ENCODE measurements at regions not wholly inside any gene's neighbourhood (a gene's known extent, or its start where the extent isn't known, plus 50 kb on each side); places are given as distances from the start of the nearest gene placed in this dataset.

DNA sequence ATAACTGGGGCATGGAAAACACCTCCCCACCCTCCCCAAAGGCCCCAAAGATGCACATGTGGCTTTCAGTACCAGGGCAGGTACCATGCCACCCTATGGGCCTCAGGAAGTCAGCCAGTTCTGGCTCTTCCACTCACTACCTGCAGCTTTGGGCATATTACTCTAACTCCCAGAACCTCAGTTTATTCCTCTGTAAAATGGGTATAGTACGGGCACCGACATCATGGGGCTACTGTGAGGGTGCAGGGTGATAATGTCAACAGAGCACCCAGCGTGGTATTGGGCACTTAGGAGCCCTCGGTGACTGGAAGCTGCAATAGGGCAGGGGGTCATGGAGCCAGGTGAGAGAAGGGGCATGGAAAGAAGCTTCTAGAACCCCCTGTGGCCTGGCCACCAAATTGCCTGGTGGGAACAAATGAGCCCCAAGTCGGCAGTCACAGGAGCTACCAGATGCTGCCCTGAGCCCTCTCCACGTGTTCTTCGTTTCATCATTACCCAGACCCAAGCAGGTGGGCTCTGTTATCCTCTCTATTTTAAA lies 512.1 kb downstream of the SHQ1 start:
- H3K4me2 ChIP-seq: peak overlapping the region; percentile 65
- H3K9me3 ChIP-seq (ENCODE audit: low read depth): no peaks in the 10 kb centered on the region
- no peaks in the 10 kb centered on the region for H4K20me1 ChIP-seq (ENCODE audit: insufficient read depth, poor library complexity, severe bottlenecking)
- peaks cover 26% of the 10 kb centered on the region for H3K4me1 ChIP-seq (ENCODE audit: insufficient read depth)
- TF ChIP-seq EZH2 (IDR thresholded peaks at IDR 0.05; ENCODE audit: borderline replicate concordance) (no peak), EZH2phosphoT487 (IDR thresholded peaks at IDR 0.05; ENCODE audit: low read depth, severe bottlenecking, unreplicated experiment) (no peak)
- TF ChIP-seq, protein P1, sequence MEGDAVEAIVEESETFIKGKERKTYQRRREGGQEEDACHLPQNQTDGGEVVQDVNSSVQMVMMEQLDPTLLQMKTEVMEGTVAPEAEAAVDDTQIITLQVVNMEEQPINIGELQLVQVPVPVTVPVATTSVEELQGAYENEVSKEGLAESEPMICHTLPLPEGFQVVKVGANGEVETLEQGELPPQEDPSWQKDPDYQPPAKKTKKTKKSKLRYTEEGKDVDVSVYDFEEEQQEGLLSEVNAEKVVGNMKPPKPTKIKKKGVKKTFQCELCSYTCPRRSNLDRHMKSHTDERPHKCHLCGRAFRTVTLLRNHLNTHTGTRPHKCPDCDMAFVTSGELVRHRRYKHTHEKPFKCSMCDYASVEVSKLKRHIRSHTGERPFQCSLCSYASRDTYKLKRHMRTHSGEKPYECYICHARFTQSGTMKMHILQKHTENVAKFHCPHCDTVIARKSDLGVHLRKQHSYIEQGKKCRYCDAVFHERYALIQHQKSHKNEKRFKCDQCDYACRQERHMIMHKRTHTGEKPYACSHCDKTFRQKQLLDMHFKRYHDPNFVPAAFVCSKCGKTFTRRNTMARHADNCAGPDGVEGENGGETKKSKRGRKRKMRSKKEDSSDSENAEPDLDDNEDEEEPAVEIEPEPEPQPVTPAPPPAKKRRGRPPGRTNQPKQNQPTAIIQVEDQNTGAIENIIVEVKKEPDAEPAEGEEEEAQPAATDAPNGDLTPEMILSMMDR (IDR thresholded peaks at IDR 0.05; ENCODE audit: poor library complexity): no peak
- H3K27me3 ChIP-seq: no peaks in the 10 kb centered on the region
- 93% methylated on average over 7 of the region's 7 CpGs for WGBS (ENCODE audit: low lambda C conversion rate, missing lambda C conversion rate)
- H3K27ac ChIP-seq: no peak overlapping the region
- H3K9me2 ChIP-seq (replicated peaks; ENCODE audit: insufficient read depth): no peaks in the 10 kb centered on the region
- no peak for DNase-seq (ENCODE audit: low spot score)
- H3K36me3 ChIP-seq (replicated peaks; ENCODE audit: insufficient read depth, low read depth): no peaks in the 10 kb centered on the region
- no peaks in the 10 kb centered on the region for H3K79me2 ChIP-seq
- no peak overlapping the region for H3K4me3 ChIP-seq
- no peak overlapping the region for H2AFZ ChIP-seq

DNA sequence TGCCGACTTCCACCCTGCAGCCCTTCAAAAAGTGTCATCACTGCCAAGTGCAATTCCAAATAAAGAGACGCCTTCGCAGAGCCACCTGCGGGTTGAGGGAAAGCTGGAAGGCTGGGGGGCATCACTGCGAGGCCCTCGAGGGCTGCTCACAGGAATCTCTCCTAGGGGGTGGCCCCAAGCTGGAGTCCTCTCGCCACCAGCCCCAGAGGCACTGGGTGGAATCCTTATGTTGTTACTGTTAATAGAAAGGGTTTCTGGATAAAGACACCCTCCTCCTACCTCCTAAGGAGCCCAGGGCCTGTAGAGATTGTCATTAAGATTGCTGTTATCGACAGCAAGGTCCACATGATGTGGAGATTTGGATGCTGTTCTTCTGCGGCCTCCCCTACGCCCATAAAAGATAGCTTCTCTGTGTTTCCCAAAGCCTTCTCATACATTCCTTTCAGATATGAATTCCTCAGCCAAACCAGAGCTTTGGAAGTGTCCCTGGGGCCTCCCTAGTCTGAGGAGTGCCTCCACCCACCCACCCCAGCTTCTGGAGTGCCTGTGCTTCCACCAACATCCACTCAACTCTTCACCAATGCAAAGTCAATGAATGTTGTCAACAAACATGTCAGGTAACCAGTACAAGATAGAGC lies 512.7 kb downstream of the SHQ1 start:
- TF ChIP-seq EZH2 (IDR thresholded peaks at IDR 0.05; ENCODE audit: borderline replicate concordance) (no peak), EZH2phosphoT487 (IDR thresholded peaks at IDR 0.05; ENCODE audit: low read depth, severe bottlenecking, unreplicated experiment) (no peak)
- TF ChIP-seq, protein P1 (IDR thresholded peaks at IDR 0.05; ENCODE audit: poor library complexity): no peak
- Histone ChIP-seq H3K4me1 (ENCODE audit: insufficient read depth) (peaks cover 26% of the 10 kb centered on the region), H3K9me2 (replicated peaks; ENCODE audit: insufficient read depth) (no peaks in the 10 kb centered on the region), H3K4me3 (no peak overlapping the region), H3K27me3 (no peaks in the 10 kb centered on the region), H4K20me1 (ENCODE audit: insufficient read depth, poor library complexity, severe bottlenecking) (no peaks in the 10 kb centered on the region), H2AFZ (no peak overlapping the region), H3K79me2 (no peaks in the 10 kb centered on the region), H3K9me3 (ENCODE audit: low read depth) (no peaks in the 10 kb centered on the region), H3K36me3 (replicated peaks; ENCODE audit: insufficient read depth, low read depth) (no peaks in the 10 kb centered on the region), H3K4me2 (no peak overlapping the region), H3K27ac (no peak overlapping the region)
- no peak for DNase-seq (ENCODE audit: low spot score)
- WGBS (ENCODE audit: low lambda C conversion rate, missing lambda C conversion rate): 49% methylated on average over 10 of the region's 10 CpGs

DNA sequence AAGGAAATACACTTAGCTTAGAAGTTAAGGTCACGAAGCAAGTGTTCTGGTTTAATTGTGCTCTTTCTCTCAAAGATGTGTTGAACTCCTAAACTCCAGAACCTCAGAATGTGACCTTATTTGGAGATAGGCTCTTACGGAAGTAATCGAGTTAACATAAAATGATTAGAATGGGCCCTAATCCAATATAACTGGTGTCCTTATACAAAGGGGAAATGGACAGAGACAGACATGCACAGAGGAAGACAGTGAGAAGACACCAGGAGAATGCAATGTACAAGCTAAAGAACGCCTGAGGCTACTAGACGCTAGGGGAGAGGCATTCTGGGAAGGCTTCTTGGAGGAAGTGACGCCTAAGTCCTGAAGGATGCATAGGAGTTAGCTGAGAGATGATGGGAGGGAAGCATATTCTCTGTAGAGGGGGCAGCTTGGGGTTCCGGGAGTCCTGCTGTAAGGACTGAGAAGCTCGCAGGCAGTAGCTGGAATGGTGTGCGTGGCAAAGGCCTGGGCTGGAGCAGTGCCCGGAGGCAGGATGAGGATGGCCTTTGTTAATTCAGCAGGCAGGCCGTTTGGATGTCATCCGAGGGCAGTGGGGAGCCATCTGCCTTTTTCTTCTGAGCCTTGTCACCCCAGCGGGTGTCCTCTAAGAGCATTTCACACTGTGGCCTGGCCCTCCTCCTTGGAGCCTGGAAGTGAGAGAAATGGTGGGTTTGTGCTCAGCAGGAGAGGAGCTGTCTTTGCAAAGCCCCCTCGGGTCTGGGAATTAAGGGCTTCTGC lies 513.4 kb downstream of the SHQ1 start:
- no peaks in the 10 kb centered on the region for H4K20me1 ChIP-seq (ENCODE audit: insufficient read depth, poor library complexity, severe bottlenecking)
- 72% methylated on average over 14 of the region's 14 CpGs for WGBS (ENCODE audit: low lambda C conversion rate, missing lambda C conversion rate)
- DNase-seq (ENCODE audit: low spot score): no peak

More for the DNA sequence above, 513.4 kb downstream of the SHQ1 start:
- H3K79me2 ChIP-seq: no peaks in the 10 kb centered on the region
- H3K9me2 ChIP-seq (replicated peaks; ENCODE audit: insufficient read depth): no peaks in the 10 kb centered on the region
- no peaks in the 10 kb centered on the region for H3K27me3 ChIP-seq
- H3K27ac ChIP-seq: no peak overlapping the region
- no peaks in the 10 kb centered on the region for H3K9me3 ChIP-seq (ENCODE audit: low read depth)
- H3K36me3 ChIP-seq (replicated peaks; ENCODE audit: insufficient read depth, low read depth): no peaks in the 10 kb centered on the region
- H3K4me2 ChIP-seq: no peak overlapping the region
- H3K4me3 ChIP-seq: no peak overlapping the region
- no peak overlapping the region for H2AFZ ChIP-seq
- H3K4me1 ChIP-seq (ENCODE audit: insufficient read depth): peaks cover 22% of the 10 kb centered on the region
- TF ChIP-seq, protein P1 (IDR thresholded peaks at IDR 0.05; ENCODE audit: poor library complexity): no peak
- TF ChIP-seq EZH2phosphoT487 (IDR thresholded peaks at IDR 0.05; ENCODE audit: low read depth, severe bottlenecking, unreplicated experiment) (no peak), EZH2 (IDR thresholded peaks at IDR 0.05; ENCODE audit: borderline replicate concordance) (no peak)

Measured in hepatocyte (in vitro differentiated cells).